SU-DHL-6 (cell line): ENCODE measurements at regions not wholly inside any gene's neighbourhood (a gene's known extent, or its start where the extent isn't known, plus 50 kb on each side); places are given as distances from the start of the nearest gene placed in this dataset.

Source experiments
- CTCF ChIP-seq: fragments of 200-600 bp; sonication (generic); IDR thresholded peaks from one replicate; pipeline ENCODE4 v1.5.1; 2017; ENCODE audit warnings: antibody characterized with exemption, mild to moderate bottlenecking, low read length, moderate library complexity; ENCODE audit not compliant: insufficient read depth, poor library complexity, severe bottlenecking
- EZH2phosphoT487 ChIP-seq: fragments of 200-600 bp; sonication (generic), shearing (Covaris generic); conservative IDR thresholded peaks from 2 replicates; pipeline ENCODE4 v1.6.1; 2018; ENCODE audit warnings: mild to moderate bottlenecking, antibody characterized with exemption, low read length, moderate library complexity, mixed read lengths

- no peak for TF ChIP-seq CTCF
- TF ChIP-seq EZH2phosphoT487 = no peak
These were observed 110.0 kb downstream of the AMY1C start for GRCh38 chr1:103859721-103860120.
